HuH-7 (cell line): ENCODE measurements at regions not wholly inside any gene's neighbourhood (a gene's known extent, or its start where the extent isn't known, plus 50 kb on each side); places are given as distances from the start of the nearest gene placed in this dataset.
"Not testable (repeated sequence)": the region's sequence is repeated elsewhere in the genome, so short reads cannot be mapped to it uniquely, and the experiment has no call there.

ENCODE experiments used
- DNase-seq: peaks from one replicate; pipeline ENCODE4 v3.0.0; 2011; ENCODE audit warnings: low spot score

- no peak for DNase-seq
Observed at GRCh38 chr1:83083589-83084224, 915.2 kb downstream of the TTLL7 start.

GRCh38 chr1:83077411-83077810 is 921.5 kb downstream of the TTLL7 start:
- DNase-seq = no peak

- DNase-seq = no peak
Observed at GRCh38 chr1:83075107-83075506, 923.8 kb downstream of the TTLL7 start.

GRCh38 chr1:83067954-83068353 is 931.0 kb downstream of the TTLL7 start:
- DNase-seq = no peak

GRCh38 chr1:83065952-83066727 is 932.8 kb downstream of the TTLL7 start:
- no peak for DNase-seq

GRCh38 chr1:83064589-83065242 is 934.2 kb downstream of the TTLL7 start:
- DNase-seq = no peak

- no peak for DNase-seq
Observed at GRCh38 chr1:83060651-83061390, 938.1 kb downstream of the TTLL7 start.

GRCh38 chr1:83060221-83060620 is 938.7 kb downstream of the TTLL7 start:
- no peak for DNase-seq

- DNase-seq = no peak
Observed at GRCh38 chr1:83058327-83058726, 940.6 kb downstream of the TTLL7 start.

GRCh38 chr1:83055391-83056170 is 943.4 kb downstream of the TTLL7 start:
- DNase-seq = no peak

- DNase-seq = no peak
Observed at GRCh38 chr1:83053446-83053845, 945.5 kb downstream of the TTLL7 start.

- DNase-seq = no peak
Observed at GRCh38 chr1:83052865-83053264, 946.1 kb downstream of the TTLL7 start.

- not testable (repeated sequence) for DNase-seq
Observed at GRCh38 chr1:83051053-83051452, 947.9 kb downstream of the TTLL7 start.

- DNase-seq = no peak
Observed at GRCh38 chr1:83043244-83043643, 955.7 kb downstream of the TTLL7 start.

GRCh38 chr1:83039091-83039490 is 959.8 kb downstream of the TTLL7 start:
- DNase-seq = not testable (repeated sequence)

GRCh38 chr1:83034851-83035250 is 964.1 kb downstream of the TTLL7 start:
- no peak for DNase-seq

- no peak for DNase-seq
Observed at GRCh38 chr1:83033682-83034081, 965.2 kb downstream of the TTLL7 start.

GRCh38 chr1:83029916-83030315 is 969.0 kb downstream of the TTLL7 start:
- DNase-seq = no peak

- no peak for DNase-seq
Observed at GRCh38 chr1:83029050-83029449, 969.9 kb downstream of the TTLL7 start.

- DNase-seq = no peak
Observed at GRCh38 chr1:83028467-83028866, 970.5 kb downstream of the TTLL7 start.

- no peak for DNase-seq
Observed at GRCh38 chr1:83027511-83027910, 971.4 kb downstream of the TTLL7 start.

GRCh38 chr1:83026745-83027144 is 972.2 kb downstream of the TTLL7 start:
- no peak for DNase-seq
